ENCODE measurements at regions not wholly inside any gene's neighbourhood (a gene's known extent, or its start where the extent isn't known, plus 50 kb on each side); places are given as distances from the start of the nearest gene placed in this dataset.

- TF ChIP-seq POLR2A (IDR thresholded peaks at IDR 0.05) (no peak), CTCF (IDR thresholded peaks at IDR 0.05) (no peak), POLR2AphosphoS5 (IDR thresholded peaks at IDR 0.05) (no peak)
Observed at GRCh38 chr5:15133456-15133965, 261.9 kb upstream of the ANKH start.
